Astrocyte (in vitro differentiated cells and primary cell): ENCODE measurements at regions not wholly inside any gene's neighbourhood (a gene's known extent, or its start where the extent isn't known, plus 50 kb on each side); places are given as distances from the start of the nearest gene placed in this dataset.

Source experiments
- CTCF ChIP-seq: IDR thresholded peaks from 2 replicates; pipeline ENCODE4 v1.5.1; 2011; ENCODE audit warnings: low read depth, mild to moderate bottlenecking, inconsistent platforms, low read length, moderate library complexity; ENCODE audit not compliant: insufficient read depth
- EZH2 ChIP-seq: IDR thresholded peaks from 2 replicates; pipeline ENCODE4 v1.6.1; 2012; ENCODE audit warnings: mild to moderate bottlenecking, low read length, inconsistent platforms; ENCODE audit not compliant: insufficient read depth

- TF ChIP-seq EZH2 (no peak), CTCF (no peak)
Observed at GRCh38 chr4:35364321-35364870, 879.9 kb downstream of the ARAP2 start.
